Transverse colon (tissue), 4 donors: ENCODE measurements at regions not wholly inside any gene's neighbourhood (a gene's known extent, or its start where the extent isn't known, plus 50 kb on each side); places are given as distances from the start of the nearest gene placed in this dataset.
"Not testable (repeated sequence)": the region's sequence is repeated elsewhere in the genome, so short reads cannot be mapped to it uniquely, and the experiment has no call there.

Experiments
- DNase-seq: peaks from one replicate; pipeline ENCODE4 v3.0.0-alpha.2; 2019
- H3K27ac ChIP-seq, 4 donors: fragments of 200-600 bp; sonication (generic); 2 replicates each; pipeline ENCODE4 v1.5.1; 2016 to 2018; ENCODE audit warnings: inconsistent platforms in 4 of 4
- H3K27me3 ChIP-seq: fragments of 200-600 bp; sonication (generic); 2 replicates; pipeline ENCODE4 v1.5.1; 2017; ENCODE audit warnings: inconsistent platforms
- H3K36me3 ChIP-seq, 4 donors: fragments of 200-600 bp; sonication (generic); 2 replicates each; pipeline ENCODE4 v1.5.1; 2017 to 2019; ENCODE audit warnings: inconsistent platforms in 4 of 4
- H3K4me1 ChIP-seq, 4 donors: fragments of 200-600 bp; sonication (generic); 2 replicates each; pipeline ENCODE4 v1.5.1; 2017 to 2020; ENCODE audit warnings: inconsistent platforms in 4 of 4
- H3K4me3 ChIP-seq, 4 donors: fragments of 200-600 bp; sonication (generic); 1 replicate in 1 of 4; 2 replicates in 3 of 4; pipeline versions ENCODE4 v1.5.1 to v1.6.1; 2017 to 2019; ENCODE audit warnings: inconsistent platforms in 4 of 4
- H3K9me3 ChIP-seq, 2 donors: fragments of 200-600 bp; sonication (generic); 2 replicates each; pipeline ENCODE4 v1.5.1; 2017 to 2019; ENCODE audit warnings: inconsistent platforms in 2 of 2
- EP300 ChIP-seq: sonication (generic); formaldehyde crosslinking; IDR thresholded peaks from one replicate; pipeline ENCODE4 v1.6.1; 2017; ENCODE audit warnings: antibody characterized with exemption, low read depth
- POLR2A ChIP-seq: fragments of 450-650 bp; IDR thresholded peaks from one replicate; pipeline ENCODE4 v1.6.1; 2016; ENCODE audit warnings: antibody characterized with exemption, mild to moderate bottlenecking, moderate library complexity
- POLR2AphosphoS5 ChIP-seq, 3 donors: sonication (generic); formaldehyde crosslinking; IDR thresholded peaks; one replicate each; pipeline ENCODE4 v1.6.1; 2016; ENCODE audit warnings: antibody characterized with exemption in 3 of 3
- WGBS, 2 donors: methylation state at CpG; one replicate each; pipeline ENCODE4 v1.1.5; 2018; ENCODE audit warnings: low coverage in 1 of 2; 5-methylcytosine and 5-hydroxymethylcytosine counted together
- in situ Hi-C, 4 donors: fragments of 200-750 bp; cut with MboI; loops; one replicate each; pipeline versions ENCODE4 v1.15.0 to v1.15.1; 2017; ENCODE audit warnings: low sequenced_read_pairs in 3 of 4, low pct_ligation_motif_present in 1 of 4, low pct_unique_long_range_greater_than_20kb in 1 of 4
- intact Hi-C: fragments of 100-400 bp; cut with DNase I; formaldehyde crosslinking; loops from one replicate; pipeline ENCODE4 v1.15.1; 2023; ENCODE audit warnings: low total_unique reads
- TF ChIP-seq, protein P1 (sequence below), 5 experiments: fragments of 200-600 bp in 3 of 5; fragments of 450-650 bp in 2 of 5; sonication (generic) in 3 of 5; IDR thresholded peaks; 1 replicate in 2 of 5; 2 replicates in 3 of 5; pipeline ENCODE4 v1.5.1; 2016 to 2017; ENCODE audit warnings: antibody characterized with exemption in 5 of 5, inconsistent platforms in 3 of 5, mild to moderate bottlenecking in 2 of 5, moderate library complexity in 1 of 5

DNA sequence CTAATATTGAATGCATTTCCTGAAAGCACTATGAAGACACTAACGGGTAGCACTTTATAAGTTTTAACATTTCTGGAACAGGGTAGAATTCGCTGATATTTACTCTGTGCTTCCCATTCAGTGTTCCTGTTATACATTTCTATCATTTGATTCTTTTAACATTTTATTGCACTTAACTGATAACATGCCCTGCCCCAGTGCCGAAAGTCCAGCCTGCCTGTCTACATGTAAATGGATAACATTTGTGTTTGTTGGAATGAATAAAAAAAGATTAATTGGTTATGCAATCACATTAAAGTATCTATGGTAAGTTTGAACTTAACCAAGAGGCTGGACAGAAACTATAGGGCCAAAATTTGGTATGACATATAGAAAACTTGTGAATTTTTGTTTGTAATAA is 790.5 kb upstream of the TPTE start:
- intact Hi-C loops (no loop called here), in situ Hi-C loops (no loop called here)
- DNase-seq: no peak
- no peak overlapping the region for H3K27ac ChIP-seq
- no peaks in the 10 kb centered on the region for H3K36me3 ChIP-seq
- TF ChIP-seq POLR2A: no peak
- no peak for TF ChIP-seq POLR2AphosphoS5 (IDR thresholded peaks at IDR 0.05)
- TF ChIP-seq, protein P1, sequence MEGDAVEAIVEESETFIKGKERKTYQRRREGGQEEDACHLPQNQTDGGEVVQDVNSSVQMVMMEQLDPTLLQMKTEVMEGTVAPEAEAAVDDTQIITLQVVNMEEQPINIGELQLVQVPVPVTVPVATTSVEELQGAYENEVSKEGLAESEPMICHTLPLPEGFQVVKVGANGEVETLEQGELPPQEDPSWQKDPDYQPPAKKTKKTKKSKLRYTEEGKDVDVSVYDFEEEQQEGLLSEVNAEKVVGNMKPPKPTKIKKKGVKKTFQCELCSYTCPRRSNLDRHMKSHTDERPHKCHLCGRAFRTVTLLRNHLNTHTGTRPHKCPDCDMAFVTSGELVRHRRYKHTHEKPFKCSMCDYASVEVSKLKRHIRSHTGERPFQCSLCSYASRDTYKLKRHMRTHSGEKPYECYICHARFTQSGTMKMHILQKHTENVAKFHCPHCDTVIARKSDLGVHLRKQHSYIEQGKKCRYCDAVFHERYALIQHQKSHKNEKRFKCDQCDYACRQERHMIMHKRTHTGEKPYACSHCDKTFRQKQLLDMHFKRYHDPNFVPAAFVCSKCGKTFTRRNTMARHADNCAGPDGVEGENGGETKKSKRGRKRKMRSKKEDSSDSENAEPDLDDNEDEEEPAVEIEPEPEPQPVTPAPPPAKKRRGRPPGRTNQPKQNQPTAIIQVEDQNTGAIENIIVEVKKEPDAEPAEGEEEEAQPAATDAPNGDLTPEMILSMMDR (IDR thresholded peaks at IDR 0.05): no peak
- TF ChIP-seq EP300: no peak
- H3K9me3 ChIP-seq: peaks cover 13 to 26% of the 10 kb centered on the region in 2 donors
- H3K27me3 ChIP-seq: no peaks in the 10 kb centered on the region
- no peak overlapping the region for H3K4me3 ChIP-seq
- WGBS, 2 donors: 62 to 65% methylated on average over 3 of the region's 3 CpGs
- H3K4me1 ChIP-seq: no peaks in the 10 kb centered on the region

DNA sequence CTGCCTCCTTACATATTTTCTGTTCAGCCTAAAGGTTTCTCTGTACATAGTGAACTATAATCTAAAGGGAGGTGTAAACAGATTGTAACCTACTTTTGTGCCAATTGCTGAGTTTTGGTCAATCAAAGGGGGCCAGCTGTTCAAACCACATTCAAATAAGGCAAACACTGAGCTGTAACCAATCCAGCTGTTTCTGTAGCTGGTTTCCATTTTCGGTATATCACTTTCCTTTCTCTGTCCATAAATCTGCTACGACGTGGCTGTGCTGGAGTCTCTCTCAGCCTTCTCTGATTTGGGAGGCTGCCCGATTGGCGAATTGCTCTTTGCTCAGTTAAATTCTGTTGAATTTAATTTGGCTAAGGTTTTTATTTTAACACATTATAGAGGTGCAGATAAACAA is 790.1 kb upstream of the TPTE start:
- H3K27me3 ChIP-seq, H3K36me3 ChIP-seq, intact Hi-C loops, H3K4me3 ChIP-seq, in situ Hi-C loops, DNase-seq, H3K4me1 ChIP-seq, H3K27ac ChIP-seq: not testable (repeated sequence)
- WGBS, 2 donors: 61 to 63% methylated on average over 5 of the region's 5 CpGs
- H3K9me3 ChIP-seq: peaks cover 10 to 30% of the 10 kb centered on the region in 2 donors

DNA sequence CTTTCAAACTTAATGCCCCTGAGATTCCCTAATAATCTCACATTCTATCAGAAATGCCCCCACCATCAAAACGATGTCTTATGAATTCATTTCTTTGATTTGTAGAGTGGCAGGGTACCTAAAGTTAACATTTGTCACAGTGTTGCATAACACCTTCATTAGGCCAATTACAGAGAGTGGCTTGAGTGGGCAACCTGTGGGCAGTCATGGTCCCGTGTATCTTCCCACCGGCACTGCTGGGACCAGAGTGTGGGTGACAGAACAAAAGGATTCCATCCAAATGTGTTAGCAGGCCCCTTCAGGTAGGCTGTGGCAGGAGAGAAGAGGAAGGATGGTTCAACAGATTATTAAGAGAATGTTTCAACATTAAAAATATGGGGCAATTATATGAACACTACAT is 788.8 kb upstream of the TPTE start:
- in situ Hi-C loops, H3K36me3 ChIP-seq, H3K4me1 ChIP-seq, DNase-seq, H3K4me3 ChIP-seq, H3K27ac ChIP-seq, H3K27me3 ChIP-seq, intact Hi-C loops: not testable (repeated sequence)
- peaks cover 9 to 32% of the 10 kb centered on the region in 2 donors for H3K9me3 ChIP-seq
- 54 to 64% methylated on average over 3 of the region's 3 CpGs for WGBS, 2 donors

DNA sequence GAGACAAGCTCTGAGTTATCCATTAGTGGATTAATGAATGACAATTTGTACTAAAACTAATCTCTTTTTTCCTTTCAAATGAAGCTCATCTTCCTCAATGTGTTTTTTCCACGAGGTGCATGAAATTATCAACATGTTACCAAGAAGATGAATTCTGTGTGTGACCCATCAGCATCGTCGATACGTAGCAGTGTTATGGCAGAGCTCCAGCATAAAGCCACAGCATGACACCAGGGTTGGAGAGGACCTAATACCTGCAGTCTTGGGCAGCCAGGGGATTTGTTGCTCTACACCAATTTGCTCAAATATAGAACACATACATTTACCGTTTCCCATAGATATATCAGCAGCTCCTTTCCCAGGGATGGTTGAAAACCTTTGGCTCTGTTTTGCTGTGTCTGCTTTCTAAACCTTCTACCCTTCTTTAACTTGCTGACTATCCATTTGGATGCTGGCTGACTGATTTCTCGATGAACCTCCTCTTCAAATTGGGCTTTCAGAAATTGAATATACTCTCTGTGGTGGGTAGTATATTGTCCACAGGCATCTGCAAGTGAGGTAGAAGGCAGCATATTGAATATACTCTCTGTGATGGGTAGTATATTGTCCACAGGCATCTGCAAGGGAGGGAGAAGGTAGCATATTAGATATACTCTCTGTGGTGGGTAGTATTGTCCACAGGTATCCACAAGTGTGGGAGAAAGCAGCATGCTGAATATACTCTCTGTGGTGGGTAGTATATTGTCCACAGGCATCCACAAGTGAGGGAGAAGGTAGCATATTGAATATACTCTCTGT is 787.4 kb upstream of the TPTE start:
- H3K4me1 ChIP-seq, H3K36me3 ChIP-seq, in situ Hi-C loops, DNase-seq, H3K4me3 ChIP-seq, H3K27me3 ChIP-seq, intact Hi-C loops, H3K27ac ChIP-seq: not testable (repeated sequence)
- peaks cover 16 to 41% of the 10 kb centered on the region in 2 donors for H3K9me3 ChIP-seq
- 75 to 76% methylated on average over 6 of the region's 6 CpGs for WGBS, 2 donors

DNA sequence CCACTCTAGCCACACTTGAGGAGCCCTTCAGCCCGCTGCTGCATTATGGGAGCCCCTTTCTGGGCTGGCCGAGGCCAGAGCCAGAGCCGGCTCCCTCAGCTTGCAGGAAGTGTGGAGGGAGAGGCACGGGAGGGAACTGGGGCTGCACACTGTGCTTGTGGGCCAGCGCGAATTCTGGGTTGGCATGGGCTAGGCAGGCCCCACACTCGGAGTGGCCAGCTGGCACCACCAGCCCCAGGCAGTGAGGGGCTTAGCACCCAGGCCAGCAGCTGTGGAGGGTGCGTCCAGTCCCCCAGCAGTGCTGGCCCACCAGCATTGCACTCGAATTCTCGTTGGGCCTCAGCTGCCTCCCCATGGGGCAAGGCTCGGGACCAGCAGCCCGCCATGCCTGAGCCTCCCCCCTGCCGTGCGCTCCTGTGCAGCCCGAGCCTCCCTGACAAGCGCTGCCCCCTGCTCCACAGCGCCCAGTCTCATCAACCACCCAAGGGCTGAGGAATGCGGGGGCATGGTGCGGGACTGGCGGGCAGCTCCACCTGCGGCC is 785.9 kb upstream of the TPTE start:
- Histone ChIP-seq H3K4me3 (no peak overlapping the region), H3K36me3 (no peaks in the 10 kb centered on the region), H3K9me3 (peaks cover 15 to 45% of the 10 kb centered on the region in 2 donors), H3K27ac (no peak overlapping the region), H3K27me3 (no peaks in the 10 kb centered on the region), H3K4me1 (no peaks in the 10 kb centered on the region)
- DNase-seq: no peak
- intact Hi-C loops: no loop called here
- no peak for TF ChIP-seq POLR2AphosphoS5 (IDR thresholded peaks at IDR 0.05)
- TF ChIP-seq EP300: no peak
- TF ChIP-seq POLR2A: no peak
- in situ Hi-C loops: no loop called here
- 69 to 81% methylated on average over 6 to 21 of the region's 21 CpGs for WGBS, 2 donors

DNA sequence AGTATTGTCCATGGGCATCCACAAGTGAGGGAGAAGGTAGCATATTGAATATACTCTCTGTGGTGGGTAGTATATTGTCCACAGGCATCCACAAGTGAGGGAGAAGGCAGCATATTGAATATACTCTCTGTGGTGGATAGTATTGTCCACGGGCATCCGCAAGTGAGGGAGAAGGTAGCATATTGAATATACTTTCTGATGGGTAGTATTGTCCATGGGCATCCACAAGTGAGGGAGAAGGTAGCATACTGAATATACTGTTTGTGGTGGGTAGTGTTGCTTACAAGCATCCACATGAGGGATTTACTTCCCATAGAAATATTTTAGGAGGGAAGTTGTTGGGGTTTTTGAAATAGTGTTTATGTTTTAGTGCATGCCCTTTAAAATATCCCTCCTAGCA is 784.1 kb upstream of the TPTE start:
- H3K36me3 ChIP-seq, DNase-seq, H3K27me3 ChIP-seq, H3K27ac ChIP-seq, H3K4me1 ChIP-seq, in situ Hi-C loops, H3K4me3 ChIP-seq, intact Hi-C loops: not testable (repeated sequence)
- WGBS, 2 donors: 68 to 73% methylated on average over 2 of the region's 2 CpGs
- H3K9me3 ChIP-seq: peaks cover 15 to 45% of the 10 kb centered on the region in 2 donors

DNA sequence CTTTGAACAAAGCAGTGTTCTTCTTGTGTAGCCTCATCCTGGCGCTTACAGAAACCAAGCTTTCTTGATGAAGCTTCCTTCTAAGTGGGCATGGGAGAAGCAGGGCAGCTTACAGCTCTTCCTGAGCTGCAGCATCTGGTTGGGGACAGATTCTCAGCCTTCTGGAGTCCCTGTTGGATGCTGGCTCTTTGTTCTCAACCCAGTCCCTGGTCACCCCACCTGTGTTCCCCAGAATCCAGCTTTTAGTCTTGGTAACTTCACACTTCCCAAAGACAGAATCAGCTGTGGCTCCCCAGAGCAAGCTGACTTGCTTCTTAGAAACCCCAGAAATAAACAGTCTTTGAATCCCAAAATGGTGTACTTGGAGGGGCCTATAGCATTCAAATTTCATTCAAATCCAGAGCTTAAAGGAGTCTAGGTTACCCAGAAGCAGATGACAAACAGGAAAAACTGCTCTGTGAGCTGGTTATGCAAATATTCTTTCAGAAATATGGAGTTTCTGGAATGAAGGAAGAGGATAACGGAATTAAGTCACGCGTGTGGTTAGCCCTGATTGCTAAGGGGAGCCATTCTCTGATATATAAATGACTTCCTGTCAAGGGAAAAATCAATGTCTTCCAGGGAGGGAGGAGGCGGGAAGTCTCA is 783.4 kb upstream of the TPTE start:
- H3K4me3 ChIP-seq, H3K36me3 ChIP-seq, H3K4me1 ChIP-seq, H3K27ac ChIP-seq, DNase-seq, H3K27me3 ChIP-seq, in situ Hi-C loops, intact Hi-C loops: not testable (repeated sequence)
- 46 to 52% methylated on average over 5 of the region's 5 CpGs for WGBS, 2 donors
- peaks cover 15 to 47% of the 10 kb centered on the region in 2 donors for H3K9me3 ChIP-seq
